Chondrocyte (in vitro differentiated cells): ENCODE measurements at regions not wholly inside any gene's neighbourhood (a gene's known extent, or its start where the extent isn't known, plus 50 kb on each side); places are given as distances from the start of the nearest gene placed in this dataset.

Experiments used
- DNase-seq: peaks from one replicate; pipeline ENCODE4 v3.0.0; 2021; ENCODE audit warnings: mixed read lengths, low spot score
- H3K27ac Mint-ChIP-seq: one replicate; pipeline ENCODE4 v1.8.0; 2021; ENCODE audit warnings: mild to moderate bottlenecking, moderate library complexity, mixed read lengths; ENCODE audit not compliant: unreplicated experiment
- H3K27me3 Mint-ChIP-seq: 2 replicates; pipeline ENCODE4 v1.8.0; 2021; ENCODE audit warnings: low read depth, mixed read lengths
- H3K36me3 Mint-ChIP-seq: 2 replicates; pipeline ENCODE4 v1.8.0; 2021; ENCODE audit warnings: low read depth, mixed read lengths
- H3K4me1 Mint-ChIP-seq: 2 replicates; pipeline ENCODE4 v1.8.0; 2021; ENCODE audit warnings: low read depth, mild to moderate bottlenecking, mixed read lengths
- H3K4me3 Mint-ChIP-seq: one replicate; pipeline ENCODE4 v1.8.0; 2021; ENCODE audit warnings: mild to moderate bottlenecking, moderate library complexity, mixed read lengths; ENCODE audit not compliant: unreplicated experiment
- H3K9me3 Mint-ChIP-seq: 2 replicates; pipeline ENCODE4 v1.8.0; 2021; ENCODE audit warnings: low read depth, mixed read lengths
- CTCF ChIP-seq: fragments of 200-600 bp; sonication (generic); IDR thresholded peaks from 2 replicates; pipeline ENCODE4 v1.5.0; 2021; ENCODE audit warnings: antibody characterized with exemption, mild to moderate bottlenecking, moderate library complexity

- no peak overlapping the region for H3K27ac Mint-ChIP-seq
- no peaks in the 10 kb centered on the region for H3K4me1 Mint-ChIP-seq
- H3K4me3 Mint-ChIP-seq: no peak overlapping the region
- no peaks in the 10 kb centered on the region for H3K36me3 Mint-ChIP-seq
- peaks cover 8% of the 10 kb centered on the region for H3K27me3 Mint-ChIP-seq
- peaks cover 28% of the 10 kb centered on the region for H3K9me3 Mint-ChIP-seq
- TF ChIP-seq CTCF: no peak
- DNase-seq: no peak
Observed at GRCh38 chr12:126191949-126192348, 1126.7 kb downstream of the AACS start.

GRCh38 chr12:126193190-126193589 is 1128.0 kb downstream of the AACS start:
- Mint-ChIP-seq H3K36me3 (no peaks in the 10 kb centered on the region), H3K4me3 (no peak overlapping the region), H3K27ac (no peak overlapping the region), H3K27me3 (peaks cover 8% of the 10 kb centered on the region), H3K9me3 (peaks cover 21% of the 10 kb centered on the region), H3K4me1 (no peaks in the 10 kb centered on the region)
- TF ChIP-seq CTCF: no peak
- no peak for DNase-seq

GRCh38 chr12:126196263-126196662 is 1131.0 kb downstream of the AACS start:
- H3K4me1 Mint-ChIP-seq: no peaks in the 10 kb centered on the region
- no peak overlapping the region for H3K27ac Mint-ChIP-seq
- no peaks in the 10 kb centered on the region for H3K27me3 Mint-ChIP-seq
- no peaks in the 10 kb centered on the region for H3K36me3 Mint-ChIP-seq
- DNase-seq: no peak
- no peak for TF ChIP-seq CTCF
- H3K4me3 Mint-ChIP-seq: no peak overlapping the region
- peaks cover 14% of the 10 kb centered on the region for H3K9me3 Mint-ChIP-seq

- Mint-ChIP-seq H3K36me3 (no peaks in the 10 kb centered on the region), H3K27ac (no peak overlapping the region), H3K27me3 (no peaks in the 10 kb centered on the region), H3K4me3 (no peak overlapping the region), H3K4me1 (no peaks in the 10 kb centered on the region), H3K9me3 (peaks cover 10% of the 10 kb centered on the region)
- TF ChIP-seq CTCF: no peak
- no peak for DNase-seq
Observed at GRCh38 chr12:126198516-126198915, 1133.3 kb downstream of the AACS start.

GRCh38 chr12:126198966-126199692 is 1133.9 kb downstream of the AACS start:
- TF ChIP-seq CTCF: no peak
- H3K27ac Mint-ChIP-seq: no peak overlapping the region
- H3K36me3 Mint-ChIP-seq: no peaks in the 10 kb centered on the region
- DNase-seq: no peak
- no peaks in the 10 kb centered on the region for H3K27me3 Mint-ChIP-seq
- no peak overlapping the region for H3K4me3 Mint-ChIP-seq
- peaks cover 10% of the 10 kb centered on the region for H3K9me3 Mint-ChIP-seq
- no peaks in the 10 kb centered on the region for H3K4me1 Mint-ChIP-seq
